HepG2 (cell line): ENCODE measurements at regions not wholly inside any gene's neighbourhood (a gene's known extent, or its start where the extent isn't known, plus 50 kb on each side); places are given as distances from the start of the nearest gene placed in this dataset.

ENCODE experiments used
- ATAC-seq: fragments of 200-7000 bp; cut with Tn5 transposase; 3 replicates; pipeline ENCODE4 v1.9.1; 2020; ENCODE audit warnings: mild to moderate bottlenecking, moderate library complexity
- BruUV-seq: library from RNA; stranded (reverse); fragments of 400-500 nt; replicated peaks from 2 replicates; lab custom pipeline; 2021; lab: Mats Ljungman, UMichigan
- CTCF ChIA-PET: fragments of 300-600 bp; formaldehyde crosslinking; extraction: SDS; loops from one replicate; lab custom pipeline; 2021; ENCODE audit warnings: low total read pairs, inconsistent platforms, low intra/inter-chr PET ratio; lab: Yijun Ruan, JAX
- POLR2A ChIA-PET: fragments of 350-600 bp; sonication (Branson Sonifier 250); formaldehyde crosslinking; loops from one replicate; lab custom pipeline; 2020; ENCODE audit warnings: antibody characterized with exemption, inconsistent platforms; lab: Yijun Ruan, JAX
- DNase-seq: peaks from one replicate; pipeline ENCODE4 v3.0.0-alpha.2; 2015; ENCODE audit warnings: low spot score
- FAIRE-seq: peaks from 3 replicates; lab custom pipeline; 2011; peaks lifted over from hg19 to GRCh38; lab: Jason Lieb, UNC
- H2AFZ ChIP-seq: one replicate; pipeline ENCODE4 v1.6.1; 2011; ENCODE audit warnings: low read length, inconsistent platforms
- H3K27ac ChIP-seq: fragments of 300-600 bp; 3 replicates; pipeline ENCODE4 v1.8.0; 2011; ENCODE audit warnings: mixed run types, mild to moderate bottlenecking, mixed read lengths, low read length, inconsistent platforms; ENCODE audit not compliant: insufficient read depth; ENCODE audit errors: extremely low read length
- H3K27me3 ChIP-seq, 2 experiments: fragments of 200-600 bp in 1 of 2; 2 replicates in 1 of 2; 3 replicates in 1 of 2; pipeline versions ENCODE4 v1.6.0 to v1.8.0; 2011; ENCODE audit warnings: low read length in 2 of 2, mild to moderate bottlenecking in 2 of 2, moderate library complexity in 2 of 2, inconsistent platforms in 1 of 2; ENCODE audit not compliant: insufficient read depth in 2 of 2, control insufficient read depth in 1 of 2
- H3K36me3 ChIP-seq, 2 experiments: fragments of 200-600 bp in 1 of 2; replicated peaks in 1 of 2; 2 replicates in 1 of 2; 3 replicates in 1 of 2; pipeline versions ENCODE4 v1.5.1 to v1.8.0; 2011; ENCODE audit warnings: low read length in 2 of 2, inconsistent platforms in 1 of 2; ENCODE audit not compliant: insufficient read depth in 2 of 2, control insufficient read depth in 1 of 2
- H3K4me1 ChIP-seq: 2 replicates; pipeline ENCODE4 v1.5.1; 2012; ENCODE audit warnings: low read length, inconsistent platforms; ENCODE audit not compliant: insufficient read depth
- H3K4me2 ChIP-seq: 2 replicates; pipeline ENCODE4 v1.6.0; 2011; ENCODE audit warnings: low read depth, low read length, inconsistent platforms
- H3K4me3 ChIP-seq, 3 experiments: fragments of 200-600 bp in 1 of 3; sonication (generic), shearing (Covaris generic) in 1 of 3; replicated peaks in 1 of 3; 2 replicates each; pipeline ENCODE4 v1.5.1; 2011 to 2016; ENCODE audit warnings: low read length in 3 of 3, inconsistent platforms in 2 of 3, low read depth in 2 of 3, mild to moderate bottlenecking in 2 of 3, control low read depth in 1 of 3, mixed read lengths in 1 of 3; ENCODE audit not compliant: insufficient read depth in 1 of 3
- H3K79me2 ChIP-seq: one replicate; pipeline ENCODE4 v1.6.1; 2011; ENCODE audit warnings: low read length, inconsistent platforms; ENCODE audit not compliant: insufficient read depth
- H3K9ac ChIP-seq: 2 replicates; pipeline ENCODE4 v1.6.0; 2011; ENCODE audit warnings: mild to moderate bottlenecking, low read depth, low read length, inconsistent platforms; ENCODE audit not compliant: insufficient read depth
- H3K9me3 ChIP-seq: 2 replicates; pipeline ENCODE4 v1.5.1; 2012; ENCODE audit warnings: mild to moderate bottlenecking, low read length
- H4K20me1 ChIP-seq: 2 replicates; pipeline ENCODE4 v1.6.0; 2011; ENCODE audit warnings: inconsistent platforms, mild to moderate bottlenecking, low read length, moderate library complexity; ENCODE audit not compliant: insufficient read depth
- CREB1 ChIP-seq, 2 experiments: fragments of 450-650 bp in 1 of 2; IDR thresholded peaks; 2 replicates each; pipeline ENCODE4 v1.6.1; 2016 to 2017; ENCODE audit warnings: control low read depth in 1 of 2, mild to moderate bottlenecking in 1 of 2, missing compliant biosample characterization in 1 of 2, missing genetic modification characterization in 1 of 2
- EP300 ChIP-seq, 3 experiments: sonication (generic) in 1 of 3; formaldehyde crosslinking in 1 of 3; IDR thresholded peaks; 2 replicates each; pipeline versions ENCODE4 v1.5.1 to v1.6.1; 2011 to 2020; ENCODE audit warnings: low read depth in 2 of 3, low read length in 2 of 3, borderline replicate concordance in 1 of 3, improper control_type of control experiment in 1 of 3, mild to moderate bottlenecking in 1 of 3, missing genetic modification reagents in 1 of 3, moderate library complexity in 1 of 3
- ETV5 ChIP-seq: IDR thresholded peaks from 2 replicates; pipeline ENCODE4 v1.6.1; 2018; ENCODE audit warnings: missing biosample characterization, missing genetic modification reagents, inconsistent platforms, borderline replicate concordance
- HDAC1 ChIP-seq: sonication (generic); formaldehyde crosslinking; IDR thresholded peaks from 2 replicates; pipeline ENCODE4 v1.5.1; 2020; ENCODE audit warnings: mild to moderate bottlenecking, missing genetic modification reagents
- MYC ChIP-seq: sonication (generic); formaldehyde crosslinking; IDR thresholded peaks from 2 replicates; pipeline ENCODE4 v1.9.0; 2021; ENCODE audit warnings: missing genetic modification reagents, borderline replicate concordance
- NR2F1 ChIP-seq, 2 experiments: fragments of 450-650 bp in 1 of 2; formaldehyde crosslinking in 1 of 2; IDR thresholded peaks; 2 replicates each; pipeline versions ENCODE4 v1.5.0 to v1.6.1; 2016 to 2020; ENCODE audit warnings: mild to moderate bottlenecking in 1 of 2, missing compliant biosample characterization in 1 of 2, missing genetic modification reagents in 1 of 2, moderate library complexity in 1 of 2
- NR2F6 ChIP-seq, 2 experiments: IDR thresholded peaks; 2 replicates each; pipeline ENCODE4 v1.6.1; 2016; ENCODE audit warnings: antibody characterized with exemption in 1 of 2, mild to moderate bottlenecking in 1 of 2
- SOX6 ChIP-seq, 2 experiments: fragments of 450-650 bp in 1 of 2; sonication (generic) in 1 of 2; formaldehyde crosslinking in 1 of 2; IDR thresholded peaks; 2 replicates each; pipeline versions ENCODE4 v1.4.0 to v1.6.1; 2017 to 2020; ENCODE audit warnings: antibody characterized with exemption in 1 of 2, mild to moderate bottlenecking in 1 of 2, missing genetic modification reagents in 1 of 2
- TBX2 ChIP-seq: sonication (generic); formaldehyde crosslinking; IDR thresholded peaks from 2 replicates; pipeline ENCODE4 v1.5.0; 2020; ENCODE audit warnings: missing genetic modification reagents, mild to moderate bottlenecking, borderline replicate concordance
- TEAD3 ChIP-seq: optimal IDR thresholded peaks from 2 replicates; pipeline ENCODE3; 2016; ENCODE audit warnings: borderline replicate concordance
- TRIM24 ChIP-seq: sonication (generic); formaldehyde crosslinking; IDR thresholded peaks from 2 replicates; pipeline ENCODE4 v1.8.0; 2022; ENCODE audit warnings: mild to moderate bottlenecking, missing genetic modification reagents
- ZNF292 ChIP-seq: sonication (generic); formaldehyde crosslinking; IDR thresholded peaks from 2 replicates; pipeline ENCODE4 v1.8.1; 2022; ENCODE audit warnings: mild to moderate bottlenecking, low read depth, missing genetic modification reagents, borderline replicate concordance
- ZNF557 ChIP-seq: sonication (generic); formaldehyde crosslinking; IDR thresholded peaks from 2 replicates; pipeline ENCODE4 v1.4.0; 2020; ENCODE audit warnings: missing genetic modification reagents
- ZNF674 ChIP-seq: sonication (generic); formaldehyde crosslinking; IDR thresholded peaks from 2 replicates; pipeline ENCODE4 v1.5.0; 2020; ENCODE audit warnings: low read depth, mild to moderate bottlenecking, missing genetic modification reagents
- WGBS: methylation state at CpG from one replicate; pipeline ENCODE4 v1.1.6; 2017; ENCODE audit warnings: low lambda C conversion rate; 5-methylcytosine and 5-hydroxymethylcytosine counted together
- in situ Hi-C: cut with HindIII; loops from 2 replicates; pipeline ENCODE4 v1.10.0; 2017; ENCODE audit warnings: low pct_unique_long_range_greater_than_20kb; ENCODE audit not compliant: extremely low pct_ligation_motif_present
- intact Hi-C: fragments of 100-400 bp; cut with micrococcal nuclease; formaldehyde crosslinking; loops from one replicate; pipeline ENCODE4 v1.10.0; 2022; ENCODE audit not compliant: unreplicated experiment
- TF ChIP-seq, protein P1 (sequence below): IDR thresholded peaks from 2 replicates; pipeline ENCODE4 v1.4.0; 2020; ENCODE audit warnings: mild to moderate bottlenecking, missing genetic modification reagents
- TF ChIP-seq, protein P2 (sequence below): IDR thresholded peaks from 2 replicates; pipeline ENCODE4 v1.6.1; 2012; ENCODE audit warnings: inconsistent platforms
- TF ChIP-seq, protein P3 (sequence below): sonication (generic); formaldehyde crosslinking; conservative IDR thresholded peaks from 2 replicates; pipeline ENCODE4 v1.4.0; 2020; ENCODE audit warnings: mild to moderate bottlenecking, missing genetic modification reagents, moderate library complexity

DNA sequence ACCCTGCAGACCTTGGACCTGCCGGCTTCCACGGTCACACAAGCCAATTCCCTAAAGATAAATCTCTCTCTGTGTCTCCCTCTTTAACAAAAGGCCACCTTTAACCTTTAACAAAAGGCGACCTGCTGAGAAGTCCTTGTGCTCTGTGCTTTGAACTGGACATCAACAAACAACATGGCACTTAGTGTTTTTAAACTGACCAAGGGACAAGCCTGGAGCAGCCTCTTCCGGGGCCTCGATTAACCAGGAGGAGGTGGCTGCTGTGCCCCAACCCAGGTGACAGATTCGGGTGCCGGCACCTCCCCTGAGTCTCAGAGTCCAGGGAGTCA, 135.3 kb downstream of the RTP5 start:
- Histone ChIP-seq H3K9ac (no peak overlapping the region), H3K27ac (no peak overlapping the region), H3K4me1 (peaks cover 27% of the 10 kb centered on the region), H4K20me1 (no peaks in the 10 kb centered on the region), H3K4me3 (no peak overlapping the region), H3K27me3 (peaks cover 0 to 21% of the 10 kb centered on the region in 2 experiments; a peak in 2 of 5 replicates), H3K79me2 (no peaks in the 10 kb centered on the region), H3K9me3 (no peaks in the 10 kb centered on the region), H3K36me3 (no peaks in the 10 kb centered on the region), H2AFZ (no peak overlapping the region), H3K4me2 (peak overlapping the region; percentile 60)
- POLR2A ChIA-PET: no interaction called here
- peak; percentile 36 for DNase-seq
- CTCF ChIA-PET: no interaction called here
- BruUV-seq: no TSS peak
- WGBS: 3% methylated on average over 7 of the region's 7 CpGs
- FAIRE-seq: no peak
- in situ Hi-C loops (no loop called here), intact Hi-C loops (no loop called here)
- peak; percentile 72 for ATAC-seq
- TF ChIP-seq ZNF292 (CRISPR knock-in tag) (no peak), TEAD3 (CRISPR knock-in tag) (no peak), NR2F1 (CRISPR knock-in tag; IDR thresholded peaks at IDR 0.05) (peak in 1 of 2 experiments; percentile 55; a peak in 2 of 4 replicates), CREB1 (IDR thresholded peaks at IDR 0.05) (no peak), CREB1 (CRISPR knock-in tag; IDR thresholded peaks at IDR 0.05) (no peak), EP300 (IDR thresholded peaks at IDR 0.05; ENCODE audit: low read depth in 2 of 2, low read length in 2 of 2) (0 out of 4 replicates have a peak, but pooled peaks of 1 of the 2 experiments have one; percentile 22), EP300 (CRISPR knock-in tag; IDR thresholded peaks at IDR 0.05; ENCODE audit: borderline replicate concordance) (no peak), MYC (no peak), ETV5 (0 out of 2 replicates have a peak, but pooled peaks have one; percentile 34), SOX6 (IDR thresholded peaks at IDR 0.05) (no peak), SOX6 (CRISPR knock-in tag; IDR thresholded peaks at IDR 0.05) (peak; percentile 94), TBX2 (CRISPR knock-in tag) (peak; percentile 19; the same call in 1 of the 2 replicates), HDAC1 (CRISPR knock-in tag) (0 out of 2 replicates have a peak, but pooled peaks have one; percentile 21), ZNF674 (CRISPR knock-in tag) (no peak), TRIM24 (CRISPR knock-in tag) (0 out of 2 replicates have a peak, but pooled peaks have one; percentile 32), ZNF557 (CRISPR knock-in tag) (no peak), NR2F6 (IDR thresholded peaks at IDR 0.05) (peak; percentile 71), NR2F6 (CRISPR knock-in tag; IDR thresholded peaks at IDR 0.05) (peak; percentile 57)
- TF ChIP-seq, protein P1, sequence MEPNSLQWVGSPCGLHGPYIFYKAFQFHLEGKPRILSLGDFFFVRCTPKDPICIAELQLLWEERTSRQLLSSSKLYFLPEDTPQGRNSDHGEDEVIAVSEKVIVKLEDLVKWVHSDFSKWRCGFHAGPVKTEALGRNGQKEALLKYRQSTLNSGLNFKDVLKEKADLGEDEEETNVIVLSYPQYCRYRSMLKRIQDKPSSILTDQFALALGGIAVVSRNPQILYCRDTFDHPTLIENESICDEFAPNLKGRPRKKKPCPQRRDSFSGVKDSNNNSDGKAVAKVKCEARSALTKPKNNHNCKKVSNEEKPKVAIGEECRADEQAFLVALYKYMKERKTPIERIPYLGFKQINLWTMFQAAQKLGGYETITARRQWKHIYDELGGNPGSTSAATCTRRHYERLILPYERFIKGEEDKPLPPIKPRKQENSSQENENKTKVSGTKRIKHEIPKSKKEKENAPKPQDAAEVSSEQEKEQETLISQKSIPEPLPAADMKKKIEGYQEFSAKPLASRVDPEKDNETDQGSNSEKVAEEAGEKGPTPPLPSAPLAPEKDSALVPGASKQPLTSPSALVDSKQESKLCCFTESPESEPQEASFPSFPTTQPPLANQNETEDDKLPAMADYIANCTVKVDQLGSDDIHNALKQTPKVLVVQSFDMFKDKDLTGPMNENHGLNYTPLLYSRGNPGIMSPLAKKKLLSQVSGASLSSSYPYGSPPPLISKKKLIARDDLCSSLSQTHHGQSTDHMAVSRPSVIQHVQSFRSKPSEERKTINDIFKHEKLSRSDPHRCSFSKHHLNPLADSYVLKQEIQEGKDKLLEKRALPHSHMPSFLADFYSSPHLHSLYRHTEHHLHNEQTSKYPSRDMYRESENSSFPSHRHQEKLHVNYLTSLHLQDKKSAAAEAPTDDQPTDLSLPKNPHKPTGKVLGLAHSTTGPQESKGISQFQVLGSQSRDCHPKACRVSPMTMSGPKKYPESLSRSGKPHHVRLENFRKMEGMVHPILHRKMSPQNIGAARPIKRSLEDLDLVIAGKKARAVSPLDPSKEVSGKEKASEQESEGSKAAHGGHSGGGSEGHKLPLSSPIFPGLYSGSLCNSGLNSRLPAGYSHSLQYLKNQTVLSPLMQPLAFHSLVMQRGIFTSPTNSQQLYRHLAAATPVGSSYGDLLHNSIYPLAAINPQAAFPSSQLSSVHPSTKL (CRISPR knock-in tag): peak; percentile 52
- TF ChIP-seq, protein P2, sequence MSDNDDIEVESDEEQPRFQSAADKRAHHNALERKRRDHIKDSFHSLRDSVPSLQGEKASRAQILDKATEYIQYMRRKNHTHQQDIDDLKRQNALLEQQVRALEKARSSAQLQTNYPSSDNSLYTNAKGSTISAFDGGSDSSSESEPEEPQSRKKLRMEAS: 0 out of 2 replicates have a peak, but pooled peaks have one; percentile 15
- TF ChIP-seq, protein P3, sequence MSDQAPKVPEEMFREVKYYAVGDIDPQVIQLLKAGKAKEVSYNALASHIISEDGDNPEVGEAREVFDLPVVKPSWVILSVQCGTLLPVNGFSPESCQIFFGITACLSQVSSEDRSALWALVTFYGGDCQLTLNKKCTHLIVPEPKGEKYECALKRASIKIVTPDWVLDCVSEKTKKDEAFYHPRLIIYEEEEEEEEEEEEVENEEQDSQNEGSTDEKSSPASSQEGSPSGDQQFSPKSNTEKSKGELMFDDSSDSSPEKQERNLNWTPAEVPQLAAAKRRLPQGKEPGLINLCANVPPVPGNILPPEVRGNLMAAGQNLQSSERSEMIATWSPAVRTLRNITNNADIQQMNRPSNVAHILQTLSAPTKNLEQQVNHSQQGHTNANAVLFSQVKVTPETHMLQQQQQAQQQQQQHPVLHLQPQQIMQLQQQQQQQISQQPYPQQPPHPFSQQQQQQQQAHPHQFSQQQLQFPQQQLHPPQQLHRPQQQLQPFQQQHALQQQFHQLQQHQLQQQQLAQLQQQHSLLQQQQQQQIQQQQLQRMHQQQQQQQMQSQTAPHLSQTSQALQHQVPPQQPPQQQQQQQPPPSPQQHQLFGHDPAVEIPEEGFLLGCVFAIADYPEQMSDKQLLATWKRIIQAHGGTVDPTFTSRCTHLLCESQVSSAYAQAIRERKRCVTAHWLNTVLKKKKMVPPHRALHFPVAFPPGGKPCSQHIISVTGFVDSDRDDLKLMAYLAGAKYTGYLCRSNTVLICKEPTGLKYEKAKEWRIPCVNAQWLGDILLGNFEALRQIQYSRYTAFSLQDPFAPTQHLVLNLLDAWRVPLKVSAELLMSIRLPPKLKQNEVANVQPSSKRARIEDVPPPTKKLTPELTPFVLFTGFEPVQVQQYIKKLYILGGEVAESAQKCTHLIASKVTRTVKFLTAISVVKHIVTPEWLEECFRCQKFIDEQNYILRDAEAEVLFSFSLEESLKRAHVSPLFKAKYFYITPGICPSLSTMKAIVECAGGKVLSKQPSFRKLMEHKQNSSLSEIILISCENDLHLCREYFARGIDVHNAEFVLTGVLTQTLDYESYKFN (CRISPR knock-in tag): peak; percentile 70
